OCI-LY7 (cell line): ENCODE measurements at regions not wholly inside any gene's neighbourhood (a gene's known extent, or its start where the extent isn't known, plus 50 kb on each side); places are given as distances from the start of the nearest gene placed in this dataset.

Experiments used
- BruUV-seq: library from RNA; stranded (reverse); fragments of 400-500 nt; replicated peaks from 2 replicates; lab custom pipeline; 2021; lab: Mats Ljungman, UMichigan
- CTCF ChIA-PET: fragments of 300-600 bp; sonication (Branson Sonifier 250); formaldehyde crosslinking; loops from one replicate; lab custom pipeline; 2022; ENCODE audit warnings: antibody characterized with exemption; ENCODE audit not compliant: unreplicated experiment; lab: Charles Lee
- POLR2A ChIA-PET: fragments of 300-600 bp; sonication (Branson Sonifier 250); formaldehyde crosslinking; loops from one replicate; lab custom pipeline; 2022; ENCODE audit warnings: antibody characterized with exemption; lab: Charles Lee
- DNase-seq: peaks from one replicate; pipeline ENCODE4 v3.0.0-alpha.2; 2015; ENCODE audit warnings: low spot score
- H2AFZ ChIP-seq: fragments of 200-600 bp; sonication (generic), shearing (Covaris generic); 2 replicates; pipeline ENCODE4 v1.6.1; 2014; ENCODE audit warnings: mild to moderate bottlenecking, antibody characterized with exemption, low read length, moderate library complexity
- H3K27ac ChIP-seq: fragments of 200-600 bp; sonication (generic); 2 replicates; pipeline ENCODE4 v1.5.1; 2014; ENCODE audit warnings: mixed run types, low read depth, mild to moderate bottlenecking, moderate library complexity, low read length, inconsistent platforms; ENCODE audit not compliant: poor library complexity, severe bottlenecking
- H3K36me3 ChIP-seq: fragments of 200-600 bp; sonication (generic); 2 replicates; pipeline ENCODE4 v1.6.1; 2014; ENCODE audit warnings: mild to moderate bottlenecking, antibody characterized with exemption, low read length, moderate library complexity, mixed read lengths; ENCODE audit not compliant: insufficient read depth
- H3K4me1 ChIP-seq: fragments of 200-600 bp; sonication (generic); 2 replicates; pipeline ENCODE4 v1.5.1; 2014; ENCODE audit warnings: mild to moderate bottlenecking, low read length; ENCODE audit not compliant: insufficient read depth, poor library complexity, severe bottlenecking
- H3K4me2 ChIP-seq: fragments of 200-600 bp; sonication (generic); 2 replicates; pipeline ENCODE4 v1.6.1; 2014; ENCODE audit warnings: mild to moderate bottlenecking, low read length
- H3K4me3 ChIP-seq: fragments of 200-600 bp; sonication (generic); 2 replicates; pipeline ENCODE4 v1.5.1; 2014; ENCODE audit warnings: mild to moderate bottlenecking, low read depth, low read length; ENCODE audit not compliant: poor library complexity, severe bottlenecking
- H3K79me2 ChIP-seq: fragments of 200-600 bp; sonication (generic); 2 replicates; pipeline ENCODE4 v1.6.1; 2016; ENCODE audit warnings: low read depth, mild to moderate bottlenecking, low read length, moderate library complexity, mixed read lengths; ENCODE audit not compliant: insufficient read depth
- H3K9me2 ChIP-seq: fragments of 200-600 bp; sonication (generic); 2 replicates; pipeline ENCODE4 v1.6.1; 2016; ENCODE audit warnings: mild to moderate bottlenecking, low read length, mixed read lengths; ENCODE audit not compliant: insufficient read depth
- H3K9me3 ChIP-seq: fragments of 200-600 bp; sonication (generic); 2 replicates; pipeline ENCODE4 v1.6.1; 2014; ENCODE audit warnings: mild to moderate bottlenecking, mixed run types, low read length, mixed read lengths
- H4K20me1 ChIP-seq: fragments of 200-600 bp; sonication (generic); 2 replicates; pipeline ENCODE4 v1.6.1; 2014; ENCODE audit warnings: mild to moderate bottlenecking, antibody characterized with exemption, low read length, moderate library complexity, mixed read lengths; ENCODE audit not compliant: insufficient read depth
- EZH2phosphoT487 ChIP-seq: fragments of 200-600 bp; sonication (generic); IDR thresholded peaks from 2 replicates; pipeline ENCODE4 v1.6.1; 2018; ENCODE audit warnings: low read depth, borderline replicate concordance, mild to moderate bottlenecking, mixed run types, antibody characterized with exemption, low read length, moderate library complexity, mixed read lengths
- intact Hi-C: fragments of 100-400 bp; cut with micrococcal nuclease; formaldehyde crosslinking; loops from one replicate; pipeline ENCODE4 v1.10.0; 2022; ENCODE audit not compliant: unreplicated experiment
- TF ChIP-seq, protein P1 (sequence below): fragments of 200-600 bp; sonication (generic); conservative IDR thresholded peaks from 2 replicates; pipeline ENCODE4 v1.5.1; 2014; ENCODE audit warnings: mild to moderate bottlenecking, antibody characterized with exemption, low read length, moderate library complexity, mixed read lengths

DNA sequence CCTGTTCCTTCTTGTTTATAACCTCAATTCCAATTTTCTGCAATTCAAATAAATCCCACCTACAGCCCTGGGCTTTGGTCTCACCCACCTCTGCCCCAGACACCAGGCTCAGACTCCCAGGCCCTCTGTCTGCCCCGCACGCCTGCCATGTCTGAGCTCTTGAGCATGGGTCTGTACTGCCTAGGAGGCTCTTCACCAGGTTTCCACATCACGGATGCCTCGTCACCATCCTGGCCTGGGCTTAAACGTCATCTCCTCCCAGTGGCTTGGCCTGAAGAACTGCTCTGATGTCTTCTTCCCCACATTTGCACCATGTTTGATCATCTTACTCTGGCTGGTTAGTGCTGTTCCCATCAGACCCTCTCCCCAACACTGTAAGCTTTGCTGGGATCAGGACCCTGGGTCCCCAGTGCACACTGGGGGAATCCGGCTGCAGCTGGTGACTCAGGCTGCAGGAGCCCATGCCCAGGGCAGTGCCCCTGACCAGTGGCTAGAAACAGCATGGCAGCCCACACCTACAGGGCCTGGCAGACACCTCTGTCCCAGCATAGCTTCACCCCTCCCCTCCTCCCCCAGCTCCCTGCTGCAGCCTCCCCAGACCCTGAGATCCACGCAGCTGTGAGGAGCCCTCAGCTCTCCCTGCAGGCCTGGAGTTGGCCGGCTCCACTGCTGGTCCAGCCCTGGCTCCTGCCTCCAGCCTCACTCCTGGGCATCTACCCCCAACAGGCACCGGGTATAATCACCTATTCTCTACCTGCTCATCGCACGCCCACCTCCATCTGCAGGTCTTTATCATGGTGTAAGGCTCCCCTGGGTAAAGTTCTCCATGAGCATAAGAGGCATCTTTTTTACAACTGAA is 162.8 kb upstream of the NSMCE3 start:
- intact Hi-C loops = no loop called here

DNA sequence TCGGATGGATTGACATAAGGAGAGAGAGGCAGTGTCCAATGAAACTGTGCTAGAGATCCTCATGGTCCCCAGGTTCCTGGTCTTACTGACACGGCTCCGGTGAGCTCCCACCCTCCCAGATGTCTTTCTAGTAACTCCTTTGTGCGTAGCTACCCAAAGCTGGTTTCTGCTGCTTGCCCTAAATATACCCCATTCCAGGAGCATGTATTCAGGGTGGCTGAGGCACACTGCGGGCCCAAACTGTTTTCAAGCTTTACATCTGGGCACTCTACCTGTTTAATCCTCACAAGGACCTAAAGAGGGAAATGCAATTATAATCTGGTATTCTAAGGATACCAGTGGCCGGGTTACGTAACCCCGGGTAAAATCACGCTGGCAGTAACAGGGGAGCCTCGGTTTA is 161.2 kb upstream of the NSMCE3 start:
- ChIA-PET CTCF (no interaction called here), POLR2A (no interaction called here)
- no peaks in the 10 kb centered on the region for H3K79me2 ChIP-seq
- H3K4me3 ChIP-seq = no peak overlapping the region
- no TSS peak for BruUV-seq
- H3K36me3 ChIP-seq = no peaks in the 10 kb centered on the region
- no peaks in the 10 kb centered on the region for H4K20me1 ChIP-seq
- TF ChIP-seq, protein P1, sequence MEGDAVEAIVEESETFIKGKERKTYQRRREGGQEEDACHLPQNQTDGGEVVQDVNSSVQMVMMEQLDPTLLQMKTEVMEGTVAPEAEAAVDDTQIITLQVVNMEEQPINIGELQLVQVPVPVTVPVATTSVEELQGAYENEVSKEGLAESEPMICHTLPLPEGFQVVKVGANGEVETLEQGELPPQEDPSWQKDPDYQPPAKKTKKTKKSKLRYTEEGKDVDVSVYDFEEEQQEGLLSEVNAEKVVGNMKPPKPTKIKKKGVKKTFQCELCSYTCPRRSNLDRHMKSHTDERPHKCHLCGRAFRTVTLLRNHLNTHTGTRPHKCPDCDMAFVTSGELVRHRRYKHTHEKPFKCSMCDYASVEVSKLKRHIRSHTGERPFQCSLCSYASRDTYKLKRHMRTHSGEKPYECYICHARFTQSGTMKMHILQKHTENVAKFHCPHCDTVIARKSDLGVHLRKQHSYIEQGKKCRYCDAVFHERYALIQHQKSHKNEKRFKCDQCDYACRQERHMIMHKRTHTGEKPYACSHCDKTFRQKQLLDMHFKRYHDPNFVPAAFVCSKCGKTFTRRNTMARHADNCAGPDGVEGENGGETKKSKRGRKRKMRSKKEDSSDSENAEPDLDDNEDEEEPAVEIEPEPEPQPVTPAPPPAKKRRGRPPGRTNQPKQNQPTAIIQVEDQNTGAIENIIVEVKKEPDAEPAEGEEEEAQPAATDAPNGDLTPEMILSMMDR = no peak
- no peak for TF ChIP-seq EZH2phosphoT487
- H3K27ac ChIP-seq = no peak overlapping the region
- no peaks in the 10 kb centered on the region for H3K9me3 ChIP-seq
- H3K9me2 ChIP-seq = no peaks in the 10 kb centered on the region
- no peak for DNase-seq
- no peak overlapping the region for H3K4me2 ChIP-seq
- H2AFZ ChIP-seq = no peak overlapping the region
- intact Hi-C loops = no loop called here
- H3K4me1 ChIP-seq = no peaks in the 10 kb centered on the region

More for the DNA sequence above, 162.8 kb upstream of the NSMCE3 start:
- no peak for TF ChIP-seq EZH2phosphoT487
- TF ChIP-seq, protein P1 = no peak
- Histone ChIP-seq H3K4me2 (no peak overlapping the region), H3K9me3 (no peaks in the 10 kb centered on the region), H3K27ac (no peak overlapping the region), H3K36me3 (no peaks in the 10 kb centered on the region), H3K9me2 (no peaks in the 10 kb centered on the region), H3K4me1 (no peaks in the 10 kb centered on the region), H3K79me2 (no peaks in the 10 kb centered on the region), H2AFZ (no peak overlapping the region), H4K20me1 (no peaks in the 10 kb centered on the region), H3K4me3 (no peak overlapping the region)
- DNase-seq = no peak
- ChIA-PET CTCF (no interaction called here), POLR2A (no interaction called here)
- BruUV-seq = no TSS peak

DNA sequence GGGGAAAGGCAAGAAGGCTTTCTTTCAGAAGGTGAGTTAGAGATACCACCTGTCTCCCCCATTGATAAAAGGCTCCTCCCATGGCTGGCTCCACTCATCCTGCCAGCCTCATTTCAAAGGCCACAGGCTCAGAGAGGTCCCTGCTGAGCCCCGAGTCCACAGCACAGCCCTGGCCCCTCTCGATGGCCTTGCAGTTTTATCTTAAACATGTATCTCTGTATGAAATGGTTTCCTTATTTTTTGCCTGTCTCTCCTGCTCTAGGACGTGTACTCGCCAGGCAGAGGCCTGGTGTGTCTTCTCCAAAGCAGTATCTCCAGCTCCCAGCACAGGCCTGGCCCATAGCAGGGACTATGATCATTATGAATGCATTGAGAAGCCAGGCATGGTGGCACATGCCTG is 160.5 kb upstream of the NSMCE3 start:
- H2AFZ ChIP-seq = no peak overlapping the region
- CTCF ChIA-PET = no interaction called here
- no peaks in the 10 kb centered on the region for H3K4me1 ChIP-seq
- H3K4me2 ChIP-seq = no peak overlapping the region
- no peaks in the 10 kb centered on the region for H3K9me2 ChIP-seq
- POLR2A ChIA-PET = no interaction called here
- no peaks in the 10 kb centered on the region for H4K20me1 ChIP-seq
- no peak overlapping the region for H3K4me3 ChIP-seq
- H3K9me3 ChIP-seq = no peaks in the 10 kb centered on the region
- no peak overlapping the region for H3K27ac ChIP-seq
- TF ChIP-seq, protein P1 = no peak
- TF ChIP-seq EZH2phosphoT487 = no peak
- H3K79me2 ChIP-seq = no peaks in the 10 kb centered on the region
- no TSS peak for BruUV-seq
- H3K36me3 ChIP-seq = no peaks in the 10 kb centered on the region
- no peak for DNase-seq
- intact Hi-C loops = no loop called here
